SJCRH30 (cell line): ENCODE measurements at regions not wholly inside any gene's neighbourhood (a gene's known extent, or its start where the extent isn't known, plus 50 kb on each side); places are given as distances from the start of the nearest gene placed in this dataset.
"Not testable (repeated sequence)": the region's sequence is repeated elsewhere in the genome, so short reads cannot be mapped to it uniquely, and the experiment has no call there.

Source experiments
- DNase-seq, 2 experiments: peaks; one replicate each; pipeline ENCODE4 v3.0.0-alpha.2; 2015 to 2020
- H3K27ac ChIP-seq: fragments of 250-450 bp; sonication (Bioruptor Pico); 2 replicates; pipeline ENCODE4 v1.5.1; 2020; ENCODE audit warnings: mild to moderate bottlenecking, moderate library complexity
- H3K27me3 ChIP-seq: fragments of 250-450 bp; sonication (Bioruptor Pico); 2 replicates; pipeline ENCODE4 v1.5.1; 2020; ENCODE audit warnings: mild to moderate bottlenecking, moderate library complexity
- H3K36me3 ChIP-seq: fragments of 250-450 bp; sonication (Bioruptor Pico); 2 replicates; pipeline ENCODE4 v1.5.1; 2020; ENCODE audit warnings: mild to moderate bottlenecking, moderate library complexity
- H3K4me1 ChIP-seq: fragments of 250-450 bp; sonication (Bioruptor Pico); 2 replicates; pipeline ENCODE4 v1.5.1; 2020; ENCODE audit warnings: mild to moderate bottlenecking, moderate library complexity
- H3K4me3 ChIP-seq: fragments of 250-450 bp; sonication (Bioruptor Pico); 2 replicates; pipeline ENCODE4 v1.5.1; 2020; ENCODE audit warnings: mild to moderate bottlenecking, moderate library complexity
- H3K9me3 ChIP-seq: fragments of 250-450 bp; sonication (Bioruptor Pico); replicated peaks from 2 replicates; pipeline ENCODE4 v1.5.1; 2020; ENCODE audit warnings: mild to moderate bottlenecking, moderate library complexity

DNA sequence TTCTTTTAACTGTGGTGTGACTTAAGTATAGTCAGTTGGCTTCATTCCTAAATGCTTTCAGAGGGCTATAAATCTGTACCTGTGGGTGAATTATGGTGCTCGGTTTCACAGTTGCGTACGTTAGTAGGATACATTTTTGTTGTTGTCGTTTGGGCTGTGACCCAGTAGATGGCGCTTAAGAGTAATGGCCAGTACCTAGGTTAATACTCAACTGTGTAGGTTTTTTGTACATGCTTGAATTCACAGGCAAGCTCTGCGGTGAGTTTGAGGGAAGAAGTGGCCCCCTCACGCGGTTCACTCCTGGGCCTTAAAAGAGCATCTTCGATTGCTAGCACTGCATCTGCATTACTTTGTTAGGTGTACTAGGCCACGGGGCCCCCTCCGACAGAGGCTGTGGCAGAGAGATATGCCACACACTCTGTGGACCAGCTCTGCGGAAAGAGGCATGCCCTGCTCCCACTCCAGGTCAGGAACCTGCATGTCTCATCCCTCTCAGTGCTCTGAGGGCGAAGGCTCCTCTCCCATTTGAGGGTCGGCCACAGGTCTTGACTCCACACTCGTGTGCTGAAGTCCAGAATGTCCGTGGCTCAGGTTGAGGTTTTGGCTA, 224.6 kb upstream of the TBL1Y start:
- H3K4me3 ChIP-seq, DNase-seq, H3K36me3 ChIP-seq, H3K4me1 ChIP-seq, H3K9me3 ChIP-seq, H3K27ac ChIP-seq, H3K27me3 ChIP-seq: not testable (repeated sequence)

DNA sequence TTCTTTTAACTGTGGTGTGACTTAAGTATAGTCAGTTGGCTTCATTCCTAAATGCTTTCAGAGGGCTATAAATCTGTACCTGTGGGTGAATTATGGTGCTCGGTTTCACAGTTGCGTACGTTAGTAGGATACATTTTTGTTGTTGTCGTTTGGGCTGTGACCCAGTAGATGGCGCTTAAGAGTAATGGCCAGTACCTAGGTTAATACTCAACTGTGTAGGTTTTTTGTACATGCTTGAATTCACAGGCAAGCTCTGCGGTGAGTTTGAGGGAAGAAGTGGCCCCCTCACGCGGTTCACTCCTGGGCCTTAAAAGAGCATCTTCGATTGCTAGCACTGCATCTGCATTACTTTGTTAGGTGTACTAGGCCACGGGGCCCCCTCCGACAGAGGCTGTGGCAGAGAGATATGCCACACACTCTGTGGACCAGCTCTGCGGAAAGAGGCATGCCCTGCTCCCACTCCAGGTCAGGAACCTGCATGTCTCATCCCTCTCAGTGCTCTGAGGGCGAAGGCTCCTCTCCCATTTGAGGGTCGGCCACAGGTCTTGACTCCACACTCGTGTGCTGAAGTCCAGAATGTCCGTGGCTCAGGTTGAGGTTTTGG, 208.8 kb upstream of the TBL1Y start:
- H3K9me3 ChIP-seq, DNase-seq, H3K4me3 ChIP-seq, H3K27me3 ChIP-seq, H3K4me1 ChIP-seq, H3K27ac ChIP-seq, H3K36me3 ChIP-seq: not testable (repeated sequence)

DNA sequence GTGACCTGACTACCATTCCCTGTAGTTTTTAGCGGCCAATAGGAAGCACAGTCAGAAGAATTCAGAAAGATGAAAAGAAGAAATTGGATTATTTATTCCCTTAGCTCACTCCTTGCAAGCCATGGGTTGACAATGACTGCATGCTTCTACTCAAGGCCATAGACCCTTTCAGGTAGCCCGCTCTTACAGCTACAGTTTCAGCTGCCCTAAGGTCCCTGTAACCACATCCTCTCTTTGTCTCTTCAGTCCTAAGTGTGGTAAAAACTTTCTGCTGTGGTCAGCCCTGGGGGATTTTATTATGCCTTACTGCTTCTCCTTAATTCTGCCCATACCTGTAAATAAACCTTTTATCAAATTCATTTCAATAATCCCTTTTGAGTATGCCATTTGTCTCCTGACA, 189.1 kb upstream of the TBL1Y start:
- not testable (repeated sequence) for H3K4me1 ChIP-seq, H3K36me3 ChIP-seq, H3K9me3 ChIP-seq, DNase-seq, H3K27ac ChIP-seq, H3K27me3 ChIP-seq, H3K4me3 ChIP-seq

DNA sequence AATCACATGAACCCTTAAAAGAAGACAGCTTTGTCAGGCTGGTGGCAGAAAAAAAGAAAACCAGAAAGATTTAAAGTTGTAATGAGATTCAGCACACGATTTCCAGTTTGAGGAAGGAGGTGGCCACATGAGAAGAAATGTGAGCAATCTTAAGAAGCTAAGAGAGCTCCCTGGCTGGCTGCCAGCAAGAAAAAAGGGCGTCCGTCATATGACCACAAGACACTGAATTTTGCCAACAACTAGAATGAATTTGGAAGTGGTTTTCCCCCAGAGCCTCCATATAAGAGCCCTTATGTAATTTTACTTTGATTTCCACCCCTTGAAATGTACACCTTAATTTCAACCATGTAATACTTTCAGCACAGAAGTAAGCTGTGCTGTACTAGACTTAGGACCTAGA, 163.3 kb upstream of the TBL1Y start:
- not testable (repeated sequence) for H3K27ac ChIP-seq, H3K27me3 ChIP-seq, DNase-seq, H3K4me3 ChIP-seq, H3K36me3 ChIP-seq, H3K9me3 ChIP-seq, H3K4me1 ChIP-seq

DNA sequence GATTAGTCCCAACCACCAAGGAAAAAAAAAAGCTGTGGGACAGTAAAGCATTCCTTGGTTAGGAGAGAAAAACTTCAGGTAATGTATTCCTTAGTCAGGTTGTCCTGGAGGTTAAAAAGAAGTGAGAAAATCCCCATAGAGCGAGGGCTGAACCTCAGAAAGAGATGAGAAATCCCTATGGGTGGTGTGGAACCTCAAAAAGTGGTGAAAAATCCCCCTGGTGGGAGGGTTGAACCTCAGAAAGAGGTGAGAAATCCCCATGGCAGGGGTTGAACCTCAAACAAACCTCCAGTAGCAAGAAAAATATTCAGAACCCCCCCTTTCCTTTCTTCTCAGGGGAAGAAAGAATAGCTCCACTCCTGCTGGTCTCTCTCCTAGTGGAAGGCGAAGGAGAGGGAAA, 128.2 kb upstream of the TBL1Y start:
- H3K27ac ChIP-seq: no peak overlapping the region
- H3K4me1 ChIP-seq: no peaks in the 10 kb centered on the region
- no peaks in the 10 kb centered on the region for H3K9me3 ChIP-seq
- H3K4me3 ChIP-seq: no peak overlapping the region
- H3K27me3 ChIP-seq: no peaks in the 10 kb centered on the region
- no peaks in the 10 kb centered on the region for H3K36me3 ChIP-seq
- no peak for DNase-seq

DNA sequence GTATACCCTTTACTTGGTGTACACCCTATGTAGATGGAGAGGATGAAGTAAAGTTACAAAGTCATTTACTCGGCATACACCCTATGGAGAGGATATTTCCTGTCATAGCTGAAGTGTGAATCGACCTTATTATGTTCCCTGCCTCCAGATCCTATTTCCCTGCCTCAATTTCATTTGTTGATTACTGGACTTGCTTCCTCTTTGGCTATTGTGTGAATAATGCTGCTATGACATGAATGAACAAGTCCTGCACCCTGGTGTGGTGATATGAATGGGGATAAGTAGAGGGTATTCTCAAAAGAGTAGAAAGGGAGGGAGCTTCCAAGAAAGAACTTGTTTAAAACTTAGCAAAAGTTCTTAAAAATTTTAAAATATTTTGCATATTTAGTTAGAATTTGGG, 123.5 kb upstream of the TBL1Y start:
- no peaks in the 10 kb centered on the region for H3K4me1 ChIP-seq
- H3K27ac ChIP-seq: no peak overlapping the region
- DNase-seq: no peak
- H3K4me3 ChIP-seq: no peak overlapping the region
- H3K9me3 ChIP-seq: no peaks in the 10 kb centered on the region
- H3K27me3 ChIP-seq: no peaks in the 10 kb centered on the region
- no peaks in the 10 kb centered on the region for H3K36me3 ChIP-seq

DNA sequence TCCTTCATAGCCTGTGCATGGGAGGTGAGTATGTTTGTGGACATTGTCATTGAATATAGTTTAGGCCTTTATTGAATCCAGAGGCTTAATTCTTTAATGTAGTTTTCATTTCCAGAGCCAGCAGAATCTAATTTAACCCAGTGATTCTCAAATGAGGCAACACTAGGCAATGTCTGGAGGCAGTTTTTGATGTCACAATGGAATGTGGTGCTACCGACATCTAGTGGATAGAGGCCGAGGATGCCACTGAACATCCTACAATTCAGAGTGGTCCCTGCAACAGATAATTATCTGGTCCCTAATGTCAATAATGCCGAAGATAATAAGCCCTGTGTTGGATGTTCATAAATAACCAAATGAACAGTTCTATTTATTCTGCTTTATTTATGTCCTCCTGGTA, 98.9 kb upstream of the TBL1Y start:
- Histone ChIP-seq H3K4me3 (no peak overlapping the region), H3K9me3 (no peaks in the 10 kb centered on the region), H3K4me1 (no peaks in the 10 kb centered on the region), H3K27ac (no peak overlapping the region), H3K36me3 (no peaks in the 10 kb centered on the region), H3K27me3 (no peaks in the 10 kb centered on the region)
- DNase-seq: peak in 1 of 2 experiments; percentile 0
